Heart left ventricle (tissue), 13 donors: ENCODE measurements at regions not wholly inside any gene's neighbourhood (a gene's known extent, or its start where the extent isn't known, plus 50 kb on each side); places are given as distances from the start of the nearest gene placed in this dataset.

Experiments used
- POLR2A ChIP-seq, 2 donors: fragments of 450-650 bp; IDR thresholded peaks; one replicate each; pipeline ENCODE4 v1.6.1; 2017; ENCODE audit warnings: antibody characterized with exemption in 2 of 2, mild to moderate bottlenecking in 2 of 2, moderate library complexity in 2 of 2
- TF ChIP-seq, protein P1 (sequence below), 12 donors: fragments of 200-600 bp; sonication (generic) in 4 of 12; IDR thresholded peaks; one replicate each; pipeline versions ENCODE4 v1.5.0 to v1.8.0; 2018 to 2022; ENCODE audit warnings: antibody characterized with exemption in 12 of 12, mild to moderate bottlenecking in 5 of 12
- donor health status: ischemic (EF 13 %, LVEDD 7.1; RV severe dilation, severe dysfunction).
- donor health status: DM: no; HTN: yes; CAD: no.
- donor health status: DM: no; HTN: no; CAD: no.
- donor health status: ischemic (EF 25% LVEDD 6.9; RV normal size, moderate dysfunction).
- donor health status: ischemic (EF 25% LVEDD 5.7; RV mildly dilated, moderate dysfunction).
- donor health status: ischemic (EF 35%, LVEDD 5.7; RV mildly dilated, moderate dysfunction).
- donor health status: nonischemic (EF 11% LVEDD 7.7; RV severe dilation, severe dysfunction).
- donor health status: DM: yes; HTN: yes; CAD: no.
- donor health status: PGD.
- donor health status: ischemic (EF 29% LVEDD 5.4; RV normal size, mild dysfunction).
- donor health status: nonischemic (EF 23%, LVEDD 6.1; RV moderate dilation, normal function).

DNA sequence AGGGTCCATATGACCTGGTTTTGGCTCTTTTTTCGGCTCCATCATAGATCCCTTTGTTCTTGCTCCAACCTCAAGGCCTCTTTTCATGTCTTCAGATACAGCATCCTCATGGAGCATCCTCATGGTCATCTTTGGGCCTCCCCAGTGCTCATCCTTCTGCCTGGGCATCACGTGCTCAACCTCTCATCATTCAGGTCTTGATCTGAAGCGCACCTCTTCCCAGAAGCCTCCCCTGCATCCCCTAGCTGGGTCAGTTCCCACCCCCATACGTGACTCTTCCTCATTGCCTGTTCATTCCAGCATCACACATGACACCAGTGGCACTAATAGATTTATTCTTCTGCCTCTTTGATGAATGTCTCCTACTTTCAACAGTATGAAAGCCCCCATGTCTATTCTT, 192.2 kb downstream of the MIAT start:
- no peak for TF ChIP-seq POLR2A (IDR thresholded peaks at IDR 0.05)
- TF ChIP-seq, protein P1, sequence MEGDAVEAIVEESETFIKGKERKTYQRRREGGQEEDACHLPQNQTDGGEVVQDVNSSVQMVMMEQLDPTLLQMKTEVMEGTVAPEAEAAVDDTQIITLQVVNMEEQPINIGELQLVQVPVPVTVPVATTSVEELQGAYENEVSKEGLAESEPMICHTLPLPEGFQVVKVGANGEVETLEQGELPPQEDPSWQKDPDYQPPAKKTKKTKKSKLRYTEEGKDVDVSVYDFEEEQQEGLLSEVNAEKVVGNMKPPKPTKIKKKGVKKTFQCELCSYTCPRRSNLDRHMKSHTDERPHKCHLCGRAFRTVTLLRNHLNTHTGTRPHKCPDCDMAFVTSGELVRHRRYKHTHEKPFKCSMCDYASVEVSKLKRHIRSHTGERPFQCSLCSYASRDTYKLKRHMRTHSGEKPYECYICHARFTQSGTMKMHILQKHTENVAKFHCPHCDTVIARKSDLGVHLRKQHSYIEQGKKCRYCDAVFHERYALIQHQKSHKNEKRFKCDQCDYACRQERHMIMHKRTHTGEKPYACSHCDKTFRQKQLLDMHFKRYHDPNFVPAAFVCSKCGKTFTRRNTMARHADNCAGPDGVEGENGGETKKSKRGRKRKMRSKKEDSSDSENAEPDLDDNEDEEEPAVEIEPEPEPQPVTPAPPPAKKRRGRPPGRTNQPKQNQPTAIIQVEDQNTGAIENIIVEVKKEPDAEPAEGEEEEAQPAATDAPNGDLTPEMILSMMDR (IDR thresholded peaks at IDR 0.05) = no peak
